H1 (cell line): ENCODE measurements at regions not wholly inside any gene's neighbourhood (a gene's known extent, or its start where the extent isn't known, plus 50 kb on each side); places are given as distances from the start of the nearest gene placed in this dataset.

Experiments
- CTCF ChIA-PET: fragments of 300-600 bp; sonication (Branson Sonifier 250); formaldehyde crosslinking; loops from one replicate; lab custom pipeline; 2021; ENCODE audit not compliant: partially characterized antibody; lab: Charles Lee
- POLR2A ChIA-PET: fragments of 300-600 bp; sonication (Branson Sonifier 250); formaldehyde crosslinking; loops from one replicate; lab custom pipeline; 2021; ENCODE audit warnings: inconsistent platforms; ENCODE audit not compliant: partially characterized antibody; lab: Charles Lee
- DNase-seq, 2 experiments: peaks; one replicate each; pipeline versions ENCODE4 v3.0.0 to v3.0.0-alpha.2; 2010 to 2022; ENCODE audit warnings: low spot score in 2 of 2, low read depth in 1 of 2, mixed read lengths in 1 of 2
- FAIRE-seq: peaks from 2 replicates; lab custom pipeline; 2011; peaks lifted over from hg19 to GRCh38; lab: Jason Lieb, UNC
- H2AFZ ChIP-seq: 2 replicates; pipeline ENCODE4 v1.8.1; 2012; ENCODE audit warnings: low read length, inconsistent platforms
- H2AK5ac ChIP-seq: 2 replicates; pipeline ENCODE4 v1.6.1; 2013; ENCODE audit warnings: low read depth, low read length
- H2BK120ac ChIP-seq: replicated peaks from 2 replicates; pipeline ENCODE3; 2013; ENCODE audit warnings: low read depth, low read length, inconsistent platforms
- H2BK12ac ChIP-seq: 2 replicates; pipeline ENCODE4 v1.6.1; 2013; ENCODE audit warnings: low read depth, low read length
- H2BK15ac ChIP-seq: 2 replicates; pipeline ENCODE4 v1.6.1; 2013; ENCODE audit warnings: low read length
- H2BK20ac ChIP-seq: 2 replicates; pipeline ENCODE4 v1.6.1; 2013; ENCODE audit warnings: low read length
- H2BK5ac ChIP-seq: 2 replicates; pipeline ENCODE4 v1.6.1; 2013; ENCODE audit warnings: low read depth, low read length
- H3K14ac ChIP-seq: 2 replicates; pipeline ENCODE4 v1.6.1; 2013; ENCODE audit warnings: inconsistent platforms; ENCODE audit not compliant: insufficient read length
- H3K18ac ChIP-seq: 2 replicates; pipeline ENCODE4 v1.6.1; 2013; ENCODE audit warnings: low read length; ENCODE audit errors: extremely low read depth
- H3K23ac ChIP-seq: 2 replicates; pipeline ENCODE4 v1.6.1; 2013; ENCODE audit warnings: inconsistent platforms; ENCODE audit not compliant: insufficient read length
- H3K23me2 ChIP-seq: 2 replicates; pipeline ENCODE4 v1.6.1; 2013; ENCODE audit warnings: low read depth, low read length
- H3K27ac ChIP-seq: 2 replicates; pipeline ENCODE4 v1.6.1; 2011; ENCODE audit warnings: low read depth, low read length, inconsistent platforms
- H3K27me3 ChIP-seq, 4 experiments: replicated peaks in 1 of 4; 1 replicate in 1 of 4; 2 replicates in 3 of 4; pipeline versions ENCODE4 v1.6.1 to v1.8.1; 2011 to 2013; ENCODE audit warnings: low read length in 3 of 4, mild to moderate bottlenecking in 3 of 4, inconsistent platforms in 2 of 4, mixed read lengths in 2 of 4, moderate library complexity in 1 of 4; ENCODE audit not compliant: control insufficient read depth in 3 of 4, insufficient read depth in 3 of 4; ENCODE audit errors: extremely low read depth in 1 of 4
- H3K36me3 ChIP-seq, 4 experiments: 2 replicates each; pipeline versions ENCODE4 v1.6.1 to v1.8.1; 2011 to 2013; ENCODE audit warnings: mild to moderate bottlenecking in 4 of 4, low read length in 3 of 4, moderate library complexity in 2 of 4, control low read depth in 1 of 4, inconsistent platforms in 1 of 4; ENCODE audit not compliant: insufficient read depth in 4 of 4, control insufficient read depth in 2 of 4
- H3K4ac ChIP-seq: replicated peaks from 2 replicates; pipeline ENCODE3; 2013; ENCODE audit warnings: low read length, low read depth, mixed read lengths, inconsistent platforms; ENCODE audit not compliant: insufficient read length
- H3K4me1 ChIP-seq, 4 experiments: replicated peaks in 1 of 4; 1 replicate in 1 of 4; 2 replicates in 3 of 4; pipeline versions ENCODE4 v1.6.1 to v1.8.1; 2011 to 2013; ENCODE audit warnings: low read length in 3 of 4, inconsistent platforms in 2 of 4, mixed read lengths in 1 of 4; ENCODE audit not compliant: insufficient read depth in 4 of 4, control insufficient read depth in 3 of 4
- H3K4me2 ChIP-seq, 2 experiments: 2 replicates each; pipeline versions ENCODE4 v1.6.1 to v1.8.1; 2011 to 2013; ENCODE audit warnings: low read depth in 2 of 2, low read length in 2 of 2, control low read depth in 1 of 2, inconsistent platforms in 1 of 2, mild to moderate bottlenecking in 1 of 2; ENCODE audit not compliant: insufficient read depth in 1 of 2
- H3K4me3 ChIP-seq, 4 experiments: fragments of 200-600, 300-600 bp in 1 of 4; sonication (generic), shearing (Covaris generic), sonication (Bioruptor Twin) in 1 of 4; 2 replicates each; pipeline versions ENCODE4 v1.5.1 to v1.8.1; 2011 to 2016; ENCODE audit warnings: low read length in 4 of 4, low read depth in 3 of 4, control low read depth in 2 of 4, inconsistent platforms in 2 of 4, mild to moderate bottlenecking in 2 of 4, mixed read lengths in 1 of 4, moderate library complexity in 1 of 4; ENCODE audit not compliant: insufficient read depth in 2 of 4; ENCODE audit errors: extremely low read depth in 1 of 4
- H3K56ac ChIP-seq: replicated peaks from 2 replicates; pipeline ENCODE3; 2013; ENCODE audit warnings: low read depth, mild to moderate bottlenecking, mixed read lengths, low read length, inconsistent platforms; ENCODE audit not compliant: insufficient read length
- H3K79me1 ChIP-seq: 2 replicates; pipeline ENCODE4 v1.6.1; 2013; ENCODE audit warnings: low read depth, low read length, control low read depth
- H3K79me2 ChIP-seq, 2 experiments: 2 replicates each; pipeline versions ENCODE4 v1.6.1 to v1.8.1; 2012 to 2013; ENCODE audit warnings: low read length in 2 of 2, mild to moderate bottlenecking in 2 of 2, inconsistent platforms in 1 of 2; ENCODE audit not compliant: insufficient read depth in 2 of 2, control insufficient read depth in 1 of 2
- H3K9ac ChIP-seq, 4 experiments: replicated peaks in 1 of 4; 1 replicate in 1 of 4; 2 replicates in 3 of 4; pipeline versions ENCODE4 v1.6.1 to v1.8.1; 2011 to 2013; ENCODE audit warnings: low read depth in 3 of 4, low read length in 3 of 4, control low read depth in 2 of 4, mild to moderate bottlenecking in 2 of 4, moderate library complexity in 2 of 4, inconsistent platforms in 1 of 4; ENCODE audit errors: extremely low read depth in 1 of 4
- H3K9me3 ChIP-seq, 2 experiments: 2 replicates each; pipeline versions ENCODE4 v1.6.1 to v1.8.1; 2012 to 2013; ENCODE audit warnings: mild to moderate bottlenecking in 2 of 2, moderate library complexity in 2 of 2, control low read depth in 1 of 2, inconsistent platforms in 1 of 2, low read depth in 1 of 2, low read length in 1 of 2, mixed read lengths in 1 of 2; ENCODE audit not compliant: insufficient read depth in 2 of 2
- H4K20me1 ChIP-seq, 2 experiments: replicated peaks in 1 of 2; 2 replicates each; pipeline versions ENCODE3 to v1.8.1; 2011 to 2013; ENCODE audit warnings: inconsistent platforms in 2 of 2, low read length in 2 of 2, mild to moderate bottlenecking in 1 of 2; ENCODE audit not compliant: insufficient read depth in 2 of 2, control insufficient read depth in 1 of 2
- H4K5ac ChIP-seq: 2 replicates; pipeline ENCODE4 v1.6.1; 2013; ENCODE audit warnings: low read length, low read depth, mixed read lengths, inconsistent platforms; ENCODE audit not compliant: insufficient read length
- H4K8ac ChIP-seq: 2 replicates; pipeline ENCODE4 v1.8.0; 2013; ENCODE audit warnings: mild to moderate bottlenecking, moderate library complexity, low read length, inconsistent platforms; ENCODE audit not compliant: insufficient read depth; ENCODE audit errors: extremely low read depth
- H4K91ac ChIP-seq: replicated peaks from 2 replicates; pipeline ENCODE3; 2013; ENCODE audit warnings: low read length, mixed read lengths, inconsistent platforms; ENCODE audit not compliant: insufficient read length
- CHD1 ChIP-seq: IDR thresholded peaks from 2 replicates; pipeline ENCODE4 v1.6.1; 2012; ENCODE audit warnings: low read depth, low read length, improper control_type of control experiment
- JUN ChIP-seq: IDR thresholded peaks from 2 replicates; pipeline ENCODE4 v1.6.1; 2011; ENCODE audit warnings: low read depth, mild to moderate bottlenecking, improper control_type of control experiment, low read length
- JUND ChIP-seq: IDR thresholded peaks from 2 replicates; pipeline ENCODE4 v1.6.1; 2011; ENCODE audit warnings: mild to moderate bottlenecking, improper control_type of control experiment, low read length

DNA sequence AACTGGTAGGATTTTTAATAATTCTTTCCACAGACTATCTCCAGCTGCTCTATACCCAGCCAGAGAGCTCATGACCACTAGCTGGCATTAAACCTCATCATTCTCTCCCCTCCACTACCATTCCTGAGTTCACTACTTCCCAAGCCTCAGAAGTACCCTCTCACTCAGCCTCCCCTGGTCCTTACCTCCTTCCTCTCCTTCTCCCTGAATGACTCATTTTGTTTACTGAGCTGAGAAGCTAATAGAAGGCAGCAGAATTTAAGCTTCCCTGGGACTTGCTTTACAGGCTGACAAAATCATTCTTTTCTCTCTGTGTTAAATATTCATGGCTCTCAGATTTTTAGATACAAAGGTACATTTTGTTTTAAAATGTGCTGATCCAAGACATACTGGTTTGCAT lies 305.4 kb downstream of the TLR4 start:
- no peak overlapping the region for H2BK120ac ChIP-seq
- no peaks in the 10 kb centered on the region for H3K79me2 ChIP-seq
- ChIA-PET POLR2A (no interaction called here), CTCF (no interaction called here)
- H2BK5ac ChIP-seq = 0 out of 2 replicates have a peak overlapping the region, but pooled peaks have one; percentile 27
- H2AFZ ChIP-seq = no peak overlapping the region
- H3K9ac ChIP-seq = no peak overlapping the region
- H2BK15ac ChIP-seq = no peak overlapping the region
- H3K27me3 ChIP-seq = no peaks in the 10 kb centered on the region
- H3K79me1 ChIP-seq = no peaks in the 10 kb centered on the region
- no peak overlapping the region for H2AK5ac ChIP-seq
- H3K36me3 ChIP-seq = no peaks in the 10 kb centered on the region
- peaks cover 1 to 11% (median 6%) of the 10 kb centered on the region in 4 experiments; a peak in 4 of 7 replicates for H3K4me1 ChIP-seq
- no peak overlapping the region for H3K14ac ChIP-seq
- no peak overlapping the region for H4K8ac ChIP-seq
- TF ChIP-seq JUND (peak; percentile 87), JUN (0 out of 2 replicates have a peak, but pooled peaks have one; percentile 27), CHD1 (no peak)
- peak overlapping the region; percentile 20 to 37; a peak in 2 of 4 replicates for H3K4me2 ChIP-seq
- peak; percentile 57 for FAIRE-seq
- H3K56ac ChIP-seq = no peak overlapping the region
- H3K23ac ChIP-seq = no peak overlapping the region
- no peak overlapping the region for H3K4ac ChIP-seq
- peak overlapping the region in 1 of 4 experiments; percentile 40; a peak in 2 of 8 replicates for H3K4me3 ChIP-seq
- DNase-seq = peak in 1 of 2 experiments; percentile 7
- no peak overlapping the region for H4K91ac ChIP-seq
- no peak overlapping the region for H2BK12ac ChIP-seq
- H3K18ac ChIP-seq = no peak overlapping the region
- H3K23me2 ChIP-seq = no peaks in the 10 kb centered on the region
- no peaks in the 10 kb centered on the region for H3K9me3 ChIP-seq
- no peak overlapping the region for H3K27ac ChIP-seq
- no peaks in the 10 kb centered on the region for H4K20me1 ChIP-seq
- no peak overlapping the region for H4K5ac ChIP-seq
- no peak overlapping the region for H2BK20ac ChIP-seq
